ENCODE measurements at regions not wholly inside any gene's neighbourhood (a gene's known extent, or its start where the extent isn't known, plus 50 kb on each side); places are given as distances from the start of the nearest gene placed in this dataset.

DNA sequence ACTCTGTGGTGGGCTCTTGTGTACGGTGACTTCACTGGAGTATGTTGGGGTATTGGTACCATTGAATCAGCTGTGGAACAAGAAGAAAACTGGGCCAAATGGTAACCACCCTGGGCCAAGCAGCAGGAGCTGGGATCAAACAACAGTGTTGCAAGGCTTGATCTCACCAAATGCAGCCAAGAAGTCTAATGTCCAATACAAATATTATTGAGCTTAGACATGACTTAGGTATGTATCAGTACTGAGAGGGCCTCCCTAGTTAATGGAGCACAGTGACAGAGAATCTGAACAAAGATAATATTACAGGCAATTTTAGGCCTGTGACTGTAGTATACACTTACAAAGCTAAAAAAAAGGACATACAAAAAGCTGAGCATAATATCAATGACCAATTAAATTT lies 604.8 kb downstream of the PLA2G4A start:
- Mint-ChIP-seq H3K27ac (no peak overlapping the region), H3K27me3 (ENCODE audit: insufficient read depth, low read depth, poor library complexity) (no peaks in the 10 kb centered on the region), H3K4me1 (no peaks in the 10 kb centered on the region; the same call in 2 of the 3 replicates), H3K4me3 (no peak overlapping the region), H3K36me3 (ENCODE audit: low read depth) (no peaks in the 10 kb centered on the region), H3K9me3 (no peaks in the 10 kb centered on the region)
- Histone ChIP-seq H3K36me3 (ENCODE audit: insufficient read depth) (no peaks in the 10 kb centered on the region), H3K4me2 (no peak overlapping the region), H3K9me2 (ENCODE audit: insufficient read depth) (no peaks in the 10 kb centered on the region), H3K4me1 (ENCODE audit: insufficient read depth) (no peaks in the 10 kb centered on the region; the same call in 1 of the 2 replicates), H3K27me3 (ENCODE audit: insufficient read depth) (no peaks in the 10 kb centered on the region), H2AFZ (no peak overlapping the region), H4K20me1 (replicated peaks; ENCODE audit: insufficient read depth) (no peaks in the 10 kb centered on the region), H3K27ac (ENCODE audit: low read depth) (no peak overlapping the region), H3K79me2 (replicated peaks; ENCODE audit: insufficient read depth) (no peaks in the 10 kb centered on the region), H3K4me3 (no peak overlapping the region), H3F3A (replicated peaks; ENCODE audit: low read depth) (no peaks in the 10 kb centered on the region)
- no peak for ATAC-seq
- TF ChIP-seq CREB1 (CRISPR knock-in tag; IDR thresholded peaks at IDR 0.05; ENCODE audit: low read depth) (no peak), ZNF114 (CRISPR knock-in tag; IDR thresholded peaks at IDR 0.05) (no peak), JUNB (IDR thresholded peaks at IDR 0.05; ENCODE audit: unreplicated experiment) (no peak), ZNF462 (CRISPR knock-in tag; IDR thresholded peaks at IDR 0.05) (no peak)
- TF ChIP-seq, protein P1, sequence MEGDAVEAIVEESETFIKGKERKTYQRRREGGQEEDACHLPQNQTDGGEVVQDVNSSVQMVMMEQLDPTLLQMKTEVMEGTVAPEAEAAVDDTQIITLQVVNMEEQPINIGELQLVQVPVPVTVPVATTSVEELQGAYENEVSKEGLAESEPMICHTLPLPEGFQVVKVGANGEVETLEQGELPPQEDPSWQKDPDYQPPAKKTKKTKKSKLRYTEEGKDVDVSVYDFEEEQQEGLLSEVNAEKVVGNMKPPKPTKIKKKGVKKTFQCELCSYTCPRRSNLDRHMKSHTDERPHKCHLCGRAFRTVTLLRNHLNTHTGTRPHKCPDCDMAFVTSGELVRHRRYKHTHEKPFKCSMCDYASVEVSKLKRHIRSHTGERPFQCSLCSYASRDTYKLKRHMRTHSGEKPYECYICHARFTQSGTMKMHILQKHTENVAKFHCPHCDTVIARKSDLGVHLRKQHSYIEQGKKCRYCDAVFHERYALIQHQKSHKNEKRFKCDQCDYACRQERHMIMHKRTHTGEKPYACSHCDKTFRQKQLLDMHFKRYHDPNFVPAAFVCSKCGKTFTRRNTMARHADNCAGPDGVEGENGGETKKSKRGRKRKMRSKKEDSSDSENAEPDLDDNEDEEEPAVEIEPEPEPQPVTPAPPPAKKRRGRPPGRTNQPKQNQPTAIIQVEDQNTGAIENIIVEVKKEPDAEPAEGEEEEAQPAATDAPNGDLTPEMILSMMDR (conservative IDR thresholded peaks at IDR 0.05; ENCODE audit: low read depth in 2 of 2): no peak
- TF ChIP-seq, protein P2, sequence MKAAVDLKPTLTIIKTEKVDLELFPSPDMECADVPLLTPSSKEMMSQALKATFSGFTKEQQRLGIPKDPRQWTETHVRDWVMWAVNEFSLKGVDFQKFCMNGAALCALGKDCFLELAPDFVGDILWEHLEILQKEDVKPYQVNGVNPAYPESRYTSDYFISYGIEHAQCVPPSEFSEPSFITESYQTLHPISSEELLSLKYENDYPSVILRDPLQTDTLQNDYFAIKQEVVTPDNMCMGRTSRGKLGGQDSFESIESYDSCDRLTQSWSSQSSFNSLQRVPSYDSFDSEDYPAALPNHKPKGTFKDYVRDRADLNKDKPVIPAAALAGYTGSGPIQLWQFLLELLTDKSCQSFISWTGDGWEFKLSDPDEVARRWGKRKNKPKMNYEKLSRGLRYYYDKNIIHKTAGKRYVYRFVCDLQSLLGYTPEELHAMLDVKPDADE (IDR thresholded peaks at IDR 0.05): no peak
- DNase-seq (ENCODE audit: low spot score): no peak

Measured in GM23338 (cell line).